GM12892 (cell line): ENCODE measurements at regions not wholly inside any gene's neighbourhood (a gene's known extent, or its start where the extent isn't known, plus 50 kb on each side); places are given as distances from the start of the nearest gene placed in this dataset.

Experiments
- POLR2A ChIP-seq: IDR thresholded peaks from 2 replicates; pipeline ENCODE4 v1.6.1; 2011; ENCODE audit warnings: low read depth, low read length, control low read depth
- POLR2AphosphoS5 ChIP-seq: IDR thresholded peaks from 2 replicates; pipeline ENCODE4 v1.6.1; 2011; ENCODE audit warnings: low read depth, low read length, control low read depth

DNA sequence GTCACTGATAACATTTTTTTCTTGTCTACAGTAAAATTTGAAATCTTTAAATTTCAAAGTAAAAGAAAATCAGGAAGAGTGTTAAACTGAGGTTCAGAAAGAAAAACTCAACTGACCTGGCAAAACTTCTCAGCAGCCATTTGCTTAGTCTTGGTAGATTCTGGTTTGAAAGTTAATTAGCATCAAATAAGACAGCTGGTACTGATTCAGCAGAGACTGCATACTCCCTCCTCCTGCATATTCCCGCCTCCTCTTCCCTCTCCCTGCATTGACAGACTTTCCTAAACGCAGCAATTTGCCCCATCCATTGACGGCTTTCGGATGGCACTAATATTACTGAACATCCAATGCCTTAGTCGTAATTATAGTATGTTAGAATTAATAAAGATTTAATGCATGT lies 520.8 kb downstream of the FLRT2 start:
- no peak for TF ChIP-seq POLR2A
- TF ChIP-seq POLR2AphosphoS5, result no peak
